ENCODE measurements at regions not wholly inside any gene's neighbourhood (a gene's known extent, or its start where the extent isn't known, plus 50 kb on each side); places are given as distances from the start of the nearest gene placed in this dataset.
"Not testable (repeated sequence)": the region's sequence is repeated elsewhere in the genome, so short reads cannot be mapped to it uniquely, and the experiment has no call there.

GRCh38 chr7:76117306-76117991 lies 69.5 kb downstream of the MDH2 start:
- not testable (repeated sequence) for DNase-seq (ENCODE audit: extremely low read depth, low read depth)

DNA sequence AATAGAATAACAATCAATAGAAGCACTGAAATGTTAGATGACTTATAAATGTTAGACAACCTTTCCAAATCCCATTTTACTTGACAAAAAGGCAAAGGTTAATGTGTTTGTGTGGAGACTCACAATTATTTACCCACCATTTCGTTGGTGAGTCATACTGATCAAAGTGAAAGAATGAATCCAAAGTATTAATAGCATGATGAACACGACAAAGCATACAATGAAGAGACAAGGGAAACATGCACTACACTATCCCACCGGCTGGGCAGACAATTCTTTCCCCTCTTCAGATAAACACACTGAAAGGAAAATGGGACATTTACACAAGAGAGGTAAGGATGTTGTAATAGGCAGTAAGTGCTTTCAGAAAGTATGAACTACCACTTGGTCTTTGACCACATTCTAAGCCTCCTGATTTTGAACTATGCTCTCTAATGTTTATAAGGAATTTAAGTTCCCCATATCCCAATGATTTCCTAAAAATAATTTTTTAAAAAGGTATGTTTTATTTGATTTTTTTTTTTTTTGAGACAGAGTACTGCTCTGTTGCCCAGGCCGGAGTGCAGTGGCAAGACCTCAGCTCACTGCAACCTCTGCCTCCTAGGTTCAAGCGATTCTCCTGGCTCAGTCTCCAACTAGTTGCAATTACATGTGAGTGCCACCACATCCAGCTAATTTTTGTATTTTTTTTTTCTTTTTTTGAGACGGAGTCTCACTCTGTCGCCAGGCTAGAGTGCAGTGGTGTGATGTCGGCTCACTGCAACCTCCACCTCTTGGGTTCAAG lies 70.5 kb downstream of the MDH2 start:
- DNase-seq (ENCODE audit: extremely low read depth, low read depth) = not testable (repeated sequence)

GRCh38 chr7:76121044-76121443 lies 73.1 kb downstream of the MDH2 start:
- no peak for DNase-seq (ENCODE audit: extremely low read depth, low read depth)

DNA sequence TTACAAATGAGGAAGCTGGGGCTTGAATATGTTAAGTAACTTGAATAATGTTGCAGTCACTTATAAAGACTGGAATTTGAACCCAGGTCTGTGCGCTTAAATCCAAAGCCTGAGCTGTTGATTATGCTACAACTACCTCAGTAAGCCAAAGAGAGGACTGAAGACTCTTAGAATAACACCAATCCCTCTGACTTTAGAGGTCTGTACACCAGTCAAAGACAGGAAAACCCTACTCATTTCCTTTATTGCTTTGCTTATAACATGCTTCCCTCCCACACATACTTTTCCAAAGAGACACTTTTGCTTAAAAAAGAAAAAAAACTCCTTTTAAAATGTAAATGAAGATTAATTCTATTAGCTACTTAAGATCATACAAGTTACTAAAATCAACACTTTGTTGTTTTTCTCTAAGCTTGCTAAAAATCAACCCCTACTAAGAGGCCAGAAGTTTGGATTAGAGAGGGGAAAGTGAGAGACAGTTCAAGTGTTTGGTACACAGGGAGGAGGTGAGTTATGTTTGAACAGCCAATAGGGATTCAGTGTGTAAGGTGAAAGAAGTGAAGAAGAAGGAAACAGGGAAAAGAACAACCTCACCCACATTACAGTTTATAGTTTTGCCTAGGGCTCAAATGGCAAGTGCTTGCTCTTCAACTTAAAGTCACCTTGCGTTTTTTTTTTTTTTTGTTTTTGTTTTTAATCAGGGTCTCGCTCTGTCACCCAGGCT lies 74.8 kb downstream of the MDH2 start:
- DNase-seq (ENCODE audit: extremely low read depth, low read depth) = no peak

DNA sequence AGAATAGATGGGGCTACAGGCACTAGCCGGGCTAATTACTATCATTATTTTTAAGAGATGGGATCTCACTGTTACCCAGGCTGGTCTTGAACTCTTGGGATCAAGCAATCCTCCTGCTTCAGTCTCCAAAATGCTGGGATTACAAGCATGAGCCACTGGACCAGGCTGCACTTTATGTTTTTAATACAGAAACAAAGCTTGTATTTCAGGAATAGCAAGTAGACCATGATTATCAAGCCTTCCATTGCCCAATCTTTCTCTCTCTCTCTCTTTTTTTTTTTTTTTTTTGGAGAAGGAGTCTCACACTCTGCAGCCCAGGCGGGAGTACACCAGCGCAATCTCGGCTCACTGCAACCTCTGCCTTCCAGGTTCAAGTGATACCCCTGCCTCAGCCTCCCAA lies 75.4 kb downstream of the MDH2 start:
- no peak for DNase-seq (ENCODE audit: extremely low read depth, low read depth)

DNA sequence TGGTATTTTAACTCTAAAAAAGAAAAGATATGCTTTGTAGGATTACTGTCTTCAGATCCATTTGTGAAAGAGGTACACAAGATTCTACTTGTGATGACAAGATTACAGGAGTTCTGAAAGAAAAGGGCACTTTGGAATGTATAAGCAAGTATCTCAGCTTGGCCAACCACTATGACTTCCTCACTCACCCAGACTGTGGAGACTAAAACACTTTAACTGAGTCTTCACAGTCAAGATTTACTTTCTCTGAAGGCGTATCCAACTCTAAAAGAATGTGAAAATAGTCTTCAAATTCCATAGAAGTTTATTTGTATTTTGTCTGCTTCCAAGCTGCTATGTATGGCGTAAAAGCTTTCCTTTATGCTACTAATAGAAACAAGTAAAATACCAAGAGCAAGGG lies 76.1 kb upstream of the SRRM3 start:
- no peak for DNase-seq (ENCODE audit: extremely low read depth, low read depth)

DNA sequence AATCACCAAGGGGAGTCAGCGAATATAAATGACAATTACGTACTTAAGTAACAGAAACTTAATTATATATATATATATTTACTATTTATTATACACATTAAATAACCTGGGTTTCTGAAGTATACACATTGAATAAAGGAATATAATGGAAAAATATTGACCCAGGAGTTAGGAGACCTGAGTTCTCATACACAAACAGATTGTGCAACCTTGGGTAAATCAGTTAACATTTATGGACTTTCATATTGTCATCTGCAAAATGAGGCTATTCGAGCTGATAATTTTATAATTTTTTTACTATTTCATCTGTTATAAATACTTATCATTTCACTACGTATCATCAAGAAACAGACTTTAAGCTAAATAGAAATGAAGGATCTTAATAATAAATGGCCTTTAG lies 75.1 kb upstream of the SRRM3 start:
- DNase-seq (ENCODE audit: extremely low read depth, low read depth) = no peak

- DNase-seq (ENCODE audit: extremely low read depth, low read depth) = no peak
Measured at GRCh38 chr7:76129366-76129765, 72.3 kb upstream of the SRRM3 start.

DNA sequence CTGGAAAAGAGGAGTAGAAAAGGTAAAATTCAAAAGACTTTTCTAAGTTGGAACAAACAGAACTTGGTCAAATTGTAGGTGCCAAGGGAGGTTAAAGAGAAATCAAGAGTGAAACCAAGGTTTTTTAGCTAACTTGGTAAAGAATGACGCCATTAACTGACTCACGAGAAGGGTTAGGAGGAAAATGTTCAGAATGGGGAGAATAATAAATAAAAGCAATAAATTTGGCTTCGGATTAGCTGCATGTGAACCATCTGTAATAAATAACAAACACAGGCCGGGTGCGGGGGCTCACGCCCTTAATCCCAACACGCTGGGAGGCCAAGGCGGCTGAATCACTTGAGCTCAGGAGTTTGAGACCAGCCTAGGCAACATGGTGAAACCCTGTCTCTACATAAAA lies 71.9 kb upstream of the SRRM3 start:
- no peak for DNase-seq (ENCODE audit: extremely low read depth, low read depth)

- DNase-seq (ENCODE audit: extremely low read depth, low read depth) = peak; percentile 40
Measured at GRCh38 chr7:76130661-76131060, 71.0 kb upstream of the SRRM3 start.

GRCh38 chr7:76131887-76132286 lies 69.8 kb upstream of the SRRM3 start:
- not testable (repeated sequence) for DNase-seq (ENCODE audit: extremely low read depth, low read depth)

GRCh38 chr7:76133164-76133775 lies 68.4 kb upstream of the SRRM3 start:
- no peak for DNase-seq (ENCODE audit: extremely low read depth, low read depth)

GRCh38 chr7:76133839-76134238 lies 67.9 kb upstream of the SRRM3 start:
- no peak for DNase-seq (ENCODE audit: extremely low read depth, low read depth)

DNA sequence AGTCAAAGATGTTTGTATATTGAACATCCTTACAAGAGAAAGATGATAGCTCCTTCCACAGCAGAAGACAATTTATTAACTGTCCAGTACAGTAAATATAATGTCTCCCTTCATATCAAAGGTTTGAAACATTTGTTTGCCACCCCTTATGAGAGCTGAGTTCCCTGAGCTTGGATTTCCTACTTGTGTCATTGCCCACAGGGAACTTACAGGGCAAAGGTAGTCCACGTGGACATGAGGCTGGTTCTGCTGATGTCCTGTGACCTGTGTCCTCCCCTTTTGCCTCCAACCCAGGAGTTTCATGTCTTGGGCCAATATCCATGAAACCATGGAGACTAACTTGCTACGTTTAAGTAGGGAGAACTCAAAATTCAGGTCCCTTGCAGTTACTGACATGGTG lies 66.4 kb upstream of the SRRM3 start:
- DNase-seq (ENCODE audit: extremely low read depth, low read depth) = not testable (repeated sequence)

GRCh38 chr7:76138577-76139313 lies 63.0 kb upstream of the SRRM3 start:
- DNase-seq (ENCODE audit: extremely low read depth, low read depth) = not testable (repeated sequence)

GRCh38 chr7:76139670-76140069 lies 62.0 kb upstream of the SRRM3 start:
- DNase-seq (ENCODE audit: extremely low read depth, low read depth) = no peak

GRCh38 chr7:76140259-76140658 lies 61.4 kb upstream of the SRRM3 start:
- not testable (repeated sequence) for DNase-seq (ENCODE audit: extremely low read depth, low read depth)

DNA sequence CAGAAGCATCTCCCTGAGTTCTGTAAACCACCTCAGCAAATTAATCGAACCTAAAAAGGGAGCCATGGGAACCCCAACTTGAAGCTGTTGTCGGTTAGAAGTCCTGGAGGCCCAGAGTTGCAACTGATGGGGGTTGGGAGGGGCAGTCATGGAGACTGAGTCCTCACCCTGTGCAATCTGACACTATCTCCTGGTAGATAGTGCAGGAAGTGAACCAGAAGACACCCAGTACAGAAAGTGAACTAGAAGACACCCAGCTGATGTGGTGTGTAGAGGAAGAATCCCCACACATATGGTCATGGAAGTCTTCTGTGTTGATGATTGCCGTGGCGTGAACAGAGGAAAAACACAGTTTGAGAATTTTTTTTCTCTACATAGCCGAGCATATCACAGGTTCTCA lies 58.8 kb upstream of the SRRM3 start:
- no peak for DNase-seq (ENCODE audit: extremely low read depth, low read depth)

- DNase-seq (ENCODE audit: extremely low read depth, low read depth) = not testable (repeated sequence)
Measured at GRCh38 chr7:76144664-76145270, 56.9 kb upstream of the SRRM3 start.

GRCh38 chr7:76146374-76146773 lies 55.3 kb upstream of the SRRM3 start:
- DNase-seq (ENCODE audit: extremely low read depth, low read depth) = no peak
